Loucy (cell line): ENCODE measurements at regions not wholly inside any gene's neighbourhood (a gene's known extent, or its start where the extent isn't known, plus 50 kb on each side); places are given as distances from the start of the nearest gene placed in this dataset.

Source experiments
- H2AFZ ChIP-seq: fragments of 200-600 bp; sonication (generic); 2 replicates; pipeline ENCODE4 v1.6.0; 2016; ENCODE audit warnings: antibody characterized with exemption, mild to moderate bottlenecking, low read length, moderate library complexity
- H3F3A ChIP-seq: fragments of 200-600 bp; 2 replicates; pipeline ENCODE4 v1.6.0; 2016; ENCODE audit warnings: antibody characterized with exemption, low read depth, mild to moderate bottlenecking
- H3K27me3 ChIP-seq: fragments of 200-600 bp; sonication (generic); 2 replicates; pipeline ENCODE4 v1.6.1; 2014; ENCODE audit warnings: low read length, mild to moderate bottlenecking; ENCODE audit not compliant: insufficient read depth, poor library complexity, severe bottlenecking
- H3K36me3 ChIP-seq: fragments of 200-600 bp; sonication (generic); 2 replicates; pipeline ENCODE4 v1.6.1; 2016; ENCODE audit warnings: low read length; ENCODE audit not compliant: insufficient read depth
- H3K4me1 ChIP-seq: fragments of 200-600 bp; sonication (generic); 2 replicates; pipeline ENCODE4 v1.5.1; 2014; ENCODE audit warnings: low read length, mild to moderate bottlenecking; ENCODE audit not compliant: insufficient read depth, poor library complexity, severe bottlenecking
- H3K4me2 ChIP-seq: fragments of 200-600 bp; sonication (generic); 2 replicates; pipeline ENCODE4 v1.6.0; 2014; ENCODE audit warnings: antibody characterized with exemption, low read length, low read depth, mild to moderate bottlenecking; ENCODE audit not compliant: poor library complexity, severe bottlenecking
- H3K4me3 ChIP-seq: fragments of 200-600 bp; sonication (generic); 2 replicates; pipeline ENCODE4 v1.5.1; 2014; ENCODE audit warnings: low read length, mild to moderate bottlenecking, mixed read lengths; ENCODE audit not compliant: poor library complexity, severe bottlenecking
- H3K79me2 ChIP-seq: fragments of 200-600 bp; sonication (generic); 2 replicates; pipeline ENCODE4 v1.6.1; 2014; ENCODE audit warnings: low read length; ENCODE audit not compliant: insufficient read depth
- H3K9ac ChIP-seq: fragments of 200-600 bp; sonication (generic); 2 replicates; pipeline ENCODE4 v1.6.0; 2014; ENCODE audit warnings: mild to moderate bottlenecking, low read depth, low read length, moderate library complexity; ENCODE audit not compliant: poor library complexity, severe bottlenecking
- H3K9me2 ChIP-seq: fragments of 200-600 bp; sonication (generic); replicated peaks from 2 replicates; pipeline ENCODE4 v1.6.1; 2016; ENCODE audit warnings: low read depth, low read length, mixed read lengths
- H3K9me3 ChIP-seq: fragments of 200-600 bp; sonication (generic); 2 replicates; pipeline ENCODE4 v1.6.1; 2014; ENCODE audit warnings: mild to moderate bottlenecking, antibody characterized with exemption, low read length, low read depth; ENCODE audit not compliant: insufficient read depth
- H4K20me1 ChIP-seq: fragments of 200-600 bp; sonication (generic); 2 replicates; pipeline ENCODE4 v1.6.0; 2014; ENCODE audit warnings: antibody characterized with exemption, low read length, mild to moderate bottlenecking; ENCODE audit not compliant: insufficient read depth, poor library complexity, severe bottlenecking
- CTCF ChIP-seq: fragments of 200-600 bp; sonication (generic); conservative IDR thresholded peaks from 2 replicates; pipeline ENCODE4 v1.5.1; 2014; ENCODE audit warnings: mild to moderate bottlenecking, antibody characterized with exemption, low read length
- EZH2phosphoT487 ChIP-seq: fragments of 200-600 bp; IDR thresholded peaks from 2 replicates; pipeline ENCODE4 v1.6.1; 2018; ENCODE audit warnings: antibody characterized with exemption, mild to moderate bottlenecking, moderate library complexity, borderline replicate concordance

- Histone ChIP-seq H3K4me2 (no peak overlapping the region), H4K20me1 (no peaks in the 10 kb centered on the region), H3K27me3 (no peaks in the 10 kb centered on the region), H3F3A (no peaks in the 10 kb centered on the region), H3K9me3 (no peaks in the 10 kb centered on the region), H3K4me1 (peaks cover 15% of the 10 kb centered on the region), H3K4me3 (no peak overlapping the region), H3K36me3 (no peaks in the 10 kb centered on the region), H3K9ac (no peak overlapping the region), H3K9me2 (no peaks in the 10 kb centered on the region), H3K79me2 (no peaks in the 10 kb centered on the region), H2AFZ (no peak overlapping the region)
- TF ChIP-seq EZH2phosphoT487 = no peak
- no peak for TF ChIP-seq CTCF
Measured at GRCh38 chr12:24224401-24224800, 274.9 kb upstream of the SOX5 start.

- no peaks in the 10 kb centered on the region for H3K79me2 ChIP-seq
- no peaks in the 10 kb centered on the region for H3K9me3 ChIP-seq
- no peaks in the 10 kb centered on the region for H3K9me2 ChIP-seq
- H2AFZ ChIP-seq = no peak overlapping the region
- H3F3A ChIP-seq = no peaks in the 10 kb centered on the region
- H3K4me1 ChIP-seq = peaks cover 15% of the 10 kb centered on the region
- H3K4me2 ChIP-seq = no peak overlapping the region
- H3K9ac ChIP-seq = no peak overlapping the region
- no peaks in the 10 kb centered on the region for H4K20me1 ChIP-seq
- TF ChIP-seq EZH2phosphoT487 (no peak), CTCF (no peak)
- no peak overlapping the region for H3K4me3 ChIP-seq
- no peaks in the 10 kb centered on the region for H3K36me3 ChIP-seq
- H3K27me3 ChIP-seq = no peaks in the 10 kb centered on the region
Measured at GRCh38 chr12:24223926-24224325, 274.5 kb upstream of the SOX5 start.

- Histone ChIP-seq H3K4me3 (no peak overlapping the region), H3K9me3 (no peaks in the 10 kb centered on the region), H4K20me1 (no peaks in the 10 kb centered on the region), H3K4me1 (peaks cover 14% of the 10 kb centered on the region), H2AFZ (no peak overlapping the region), H3K36me3 (no peaks in the 10 kb centered on the region), H3K4me2 (no peak overlapping the region), H3K9ac (no peak overlapping the region), H3F3A (no peaks in the 10 kb centered on the region), H3K9me2 (no peaks in the 10 kb centered on the region), H3K27me3 (no peaks in the 10 kb centered on the region), H3K79me2 (no peaks in the 10 kb centered on the region)
- no peak for TF ChIP-seq CTCF
- TF ChIP-seq EZH2phosphoT487 = no peak
Measured at GRCh38 chr12:24222968-24223367, 273.5 kb upstream of the SOX5 start.
